ENCODE measurements at regions not wholly inside any gene's neighbourhood (a gene's known extent, or its start where the extent isn't known, plus 50 kb on each side); places are given as distances from the start of the nearest gene placed in this dataset.

DNA sequence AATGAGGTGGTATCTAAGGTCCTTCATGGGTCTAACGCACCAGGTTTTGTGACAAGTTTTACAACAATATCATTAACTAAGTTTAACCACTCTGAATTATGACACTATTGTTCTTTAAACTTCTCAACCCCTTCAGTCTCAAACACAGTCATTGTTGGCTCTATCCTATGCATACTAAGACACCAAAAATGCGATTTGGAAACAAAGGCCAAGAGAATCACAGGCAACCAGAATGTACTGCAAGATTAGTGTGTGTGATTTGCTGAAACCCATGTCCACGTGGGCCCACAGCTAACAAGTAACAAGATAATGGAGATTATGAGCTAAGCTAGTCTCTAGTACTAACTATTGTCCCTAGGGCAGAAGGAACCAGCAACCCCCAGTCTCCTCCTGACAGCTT, 142.2 kb upstream of the RANBP3L start:
- no peak overlapping the region for H3K4me3 ChIP-seq (replicated peaks in 1 of 2; ENCODE audit: low read depth in 1 of 2, low read length in 2 of 2)
- no peaks in the 10 kb centered on the region for H3K9me3 ChIP-seq (ENCODE audit: control insufficient read depth in 1 of 2, insufficient read depth in 1 of 2, low read depth in 1 of 2, low read length in 2 of 2)
- intact Hi-C loops (cut with micrococcal nuclease) = no loop called here
- BruUV-seq (replicated peaks) = no TSS peak
- ChIA-PET CTCF (no interaction called here), RAD21 (ENCODE audit: low non-redundant PET in 1 of 2, low total read pairs in 2 of 2, uncharacterized antibody in 2 of 2, unreplicated experiment in 2 of 2) (no interaction called here), POLR2A (no interaction called here)
- H3K4me1 ChIP-seq (ENCODE audit: control insufficient read depth in 1 of 2, insufficient read depth in 2 of 2, low read length in 2 of 2) = peaks cover 11 to 20% of the 10 kb centered on the region in 2 experiments; a peak in 3 of 4 replicates
- no peaks in the 10 kb centered on the region for H3K36me3 ChIP-seq (ENCODE audit: control insufficient read depth in 1 of 2, insufficient read depth in 2 of 2, low read length in 2 of 2)
- no peaks in the 10 kb centered on the region for H3K79me2 ChIP-seq (ENCODE audit: insufficient read depth, low read length)
- H3K4me2 ChIP-seq (ENCODE audit: low read length) = no peak overlapping the region
- no peak overlapping the region for H2AFZ ChIP-seq (ENCODE audit: low read depth, low read length, poor library complexity, severe bottlenecking)
- no peak overlapping the region for H3K27ac ChIP-seq (ENCODE audit: low read depth, low read length)
- no peaks in the 10 kb centered on the region for H3K27me3 ChIP-seq (ENCODE audit: insufficient read depth, low read length)
- no peak for TF ChIP-seq ELF1 (IDR thresholded peaks at IDR 0.05; ENCODE audit: borderline replicate concordance, low read depth)
- DNase-seq (ENCODE audit: low read depth, low spot score) = no peak
- ATAC-seq = no peak
- H3K9ac ChIP-seq (ENCODE audit: low read length) = no peak overlapping the region
- no peaks in the 10 kb centered on the region for H4K20me1 ChIP-seq (ENCODE audit: insufficient read depth)
- no peaks in the 10 kb centered on the region for H3K9me2 ChIP-seq (ENCODE audit: insufficient read depth)

- Histone ChIP-seq H3K4me2 (ENCODE audit: low read length) (peak overlapping the region; percentile 18), H3K36me3 (ENCODE audit: control insufficient read depth in 1 of 2, insufficient read depth in 2 of 2, low read length in 2 of 2) (no peaks in the 10 kb centered on the region), H3K27ac (ENCODE audit: low read depth, low read length) (no peak overlapping the region), H3K9ac (ENCODE audit: low read length) (no peak overlapping the region), H3K27me3 (ENCODE audit: insufficient read depth, low read length) (no peaks in the 10 kb centered on the region), H2AFZ (ENCODE audit: low read depth, low read length, poor library complexity, severe bottlenecking) (no peak overlapping the region), H3K79me2 (ENCODE audit: insufficient read depth, low read length) (no peaks in the 10 kb centered on the region), H3K9me3 (ENCODE audit: control insufficient read depth in 1 of 2, insufficient read depth in 1 of 2, low read depth in 1 of 2, low read length in 2 of 2) (no peaks in the 10 kb centered on the region), H3K4me3 (replicated peaks in 1 of 2; ENCODE audit: low read depth in 1 of 2, low read length in 2 of 2) (no peak overlapping the region), H3K9me2 (ENCODE audit: insufficient read depth) (no peaks in the 10 kb centered on the region), H3K4me1 (ENCODE audit: control insufficient read depth in 1 of 2, insufficient read depth in 2 of 2, low read length in 2 of 2) (peaks cover 11 to 20% of the 10 kb centered on the region in 2 experiments; a peak in 3 of 4 replicates), H4K20me1 (ENCODE audit: insufficient read depth) (no peaks in the 10 kb centered on the region)
- DNase-seq (ENCODE audit: low read depth, low spot score) = no peak
- TF ChIP-seq EGR1 (IDR thresholded peaks at IDR 0.05; ENCODE audit: low read depth) (no peak), ELF1 (IDR thresholded peaks at IDR 0.05; ENCODE audit: borderline replicate concordance, low read depth) (peak; percentile 26; the same call in 1 of the 2 replicates)
- TF ChIP-seq, protein P1, sequence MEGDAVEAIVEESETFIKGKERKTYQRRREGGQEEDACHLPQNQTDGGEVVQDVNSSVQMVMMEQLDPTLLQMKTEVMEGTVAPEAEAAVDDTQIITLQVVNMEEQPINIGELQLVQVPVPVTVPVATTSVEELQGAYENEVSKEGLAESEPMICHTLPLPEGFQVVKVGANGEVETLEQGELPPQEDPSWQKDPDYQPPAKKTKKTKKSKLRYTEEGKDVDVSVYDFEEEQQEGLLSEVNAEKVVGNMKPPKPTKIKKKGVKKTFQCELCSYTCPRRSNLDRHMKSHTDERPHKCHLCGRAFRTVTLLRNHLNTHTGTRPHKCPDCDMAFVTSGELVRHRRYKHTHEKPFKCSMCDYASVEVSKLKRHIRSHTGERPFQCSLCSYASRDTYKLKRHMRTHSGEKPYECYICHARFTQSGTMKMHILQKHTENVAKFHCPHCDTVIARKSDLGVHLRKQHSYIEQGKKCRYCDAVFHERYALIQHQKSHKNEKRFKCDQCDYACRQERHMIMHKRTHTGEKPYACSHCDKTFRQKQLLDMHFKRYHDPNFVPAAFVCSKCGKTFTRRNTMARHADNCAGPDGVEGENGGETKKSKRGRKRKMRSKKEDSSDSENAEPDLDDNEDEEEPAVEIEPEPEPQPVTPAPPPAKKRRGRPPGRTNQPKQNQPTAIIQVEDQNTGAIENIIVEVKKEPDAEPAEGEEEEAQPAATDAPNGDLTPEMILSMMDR (IDR thresholded peaks at IDR 0.05 in 2 of 3, conservative IDR thresholded peaks at IDR 0.05 in 1 of 3; ENCODE audit: borderline replicate concordance in 1 of 3, insufficient read depth in 1 of 3, low read depth in 2 of 3, low read length in 2 of 3) = no peak
- ChIA-PET POLR2A (no interaction called here), CTCF (no interaction called here), RAD21 (ENCODE audit: low non-redundant PET in 1 of 2, low total read pairs in 2 of 2, uncharacterized antibody in 2 of 2, unreplicated experiment in 2 of 2) (no interaction called here)
- intact Hi-C loops (cut with micrococcal nuclease) = no loop called here
- BruUV-seq (replicated peaks) = no TSS peak
- ATAC-seq = no peak
These were observed 143.1 kb upstream of the RANBP3L start for GRCh38 chr5:36444582-36445418.

All from HCT116 (cell line).